ENCODE measurements at regions not wholly inside any gene's neighbourhood (a gene's known extent, or its start where the extent isn't known, plus 50 kb on each side); places are given as distances from the start of the nearest gene placed in this dataset.

DNA sequence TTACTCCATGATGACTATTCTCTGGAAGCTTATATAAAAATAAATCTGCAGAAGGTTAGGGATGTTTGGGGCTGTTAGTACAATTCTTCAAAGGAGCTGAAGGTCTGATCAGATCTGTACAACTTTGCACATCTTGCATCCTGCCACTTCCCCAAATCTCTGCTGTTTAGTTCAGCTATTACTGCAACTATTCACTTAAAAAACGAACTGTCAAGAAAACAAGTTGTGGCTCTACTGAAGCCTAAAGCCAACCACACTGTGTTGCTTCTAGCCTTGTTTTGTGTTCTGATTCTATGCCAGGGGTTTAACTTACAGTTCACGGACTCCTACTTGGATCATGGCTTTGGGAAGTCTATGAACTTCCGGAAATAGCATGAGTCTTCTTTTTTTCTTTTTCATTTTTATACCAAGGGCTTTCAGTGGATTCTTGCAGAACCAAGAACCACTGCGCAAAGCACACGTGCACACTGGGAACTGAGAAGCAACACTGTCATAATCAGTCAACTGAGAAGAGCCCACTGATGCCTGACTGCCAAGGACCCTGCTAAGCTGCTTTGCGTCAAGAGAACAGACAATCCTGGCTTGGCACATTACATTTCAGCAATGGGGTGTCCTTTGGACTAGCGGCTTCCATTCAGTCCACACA is 66.3 kb upstream of the EEA1 start (continued):
- TF ChIP-seq SIN3A (IDR thresholded peaks at IDR 0.05; ENCODE audit: low read depth): no peak
- TF ChIP-seq, protein P1, sequence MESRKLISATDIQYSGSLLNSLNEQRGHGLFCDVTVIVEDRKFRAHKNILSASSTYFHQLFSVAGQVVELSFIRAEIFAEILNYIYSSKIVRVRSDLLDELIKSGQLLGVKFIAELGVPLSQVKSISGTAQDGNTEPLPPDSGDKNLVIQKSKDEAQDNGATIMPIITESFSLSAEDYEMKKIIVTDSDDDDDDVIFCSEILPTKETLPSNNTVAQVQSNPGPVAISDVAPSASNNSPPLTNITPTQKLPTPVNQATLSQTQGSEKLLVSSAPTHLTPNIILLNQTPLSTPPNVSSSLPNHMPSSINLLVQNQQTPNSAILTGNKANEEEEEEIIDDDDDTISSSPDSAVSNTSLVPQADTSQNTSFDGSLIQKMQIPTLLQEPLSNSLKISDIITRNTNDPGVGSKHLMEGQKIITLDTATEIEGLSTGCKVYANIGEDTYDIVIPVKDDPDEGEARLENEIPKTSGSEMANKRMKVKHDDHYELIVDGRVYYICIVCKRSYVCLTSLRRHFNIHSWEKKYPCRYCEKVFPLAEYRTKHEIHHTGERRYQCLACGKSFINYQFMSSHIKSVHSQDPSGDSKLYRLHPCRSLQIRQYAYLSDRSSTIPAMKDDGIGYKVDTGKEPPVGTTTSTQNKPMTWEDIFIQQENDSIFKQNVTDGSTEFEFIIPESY (IDR thresholded peaks at IDR 0.05; ENCODE audit: extremely low read depth, insufficient replicate concordance, low read length): no peak
- no peak for TF ChIP-seq TCF7L2 (IDR thresholded peaks at IDR 0.05; ENCODE audit: borderline replicate concordance, extremely low read depth, insufficient read depth, insufficient read length)
- no peak for TF ChIP-seq POLR2AphosphoS5 (IDR thresholded peaks at IDR 0.05; ENCODE audit: low read depth, low read length)

DNA sequence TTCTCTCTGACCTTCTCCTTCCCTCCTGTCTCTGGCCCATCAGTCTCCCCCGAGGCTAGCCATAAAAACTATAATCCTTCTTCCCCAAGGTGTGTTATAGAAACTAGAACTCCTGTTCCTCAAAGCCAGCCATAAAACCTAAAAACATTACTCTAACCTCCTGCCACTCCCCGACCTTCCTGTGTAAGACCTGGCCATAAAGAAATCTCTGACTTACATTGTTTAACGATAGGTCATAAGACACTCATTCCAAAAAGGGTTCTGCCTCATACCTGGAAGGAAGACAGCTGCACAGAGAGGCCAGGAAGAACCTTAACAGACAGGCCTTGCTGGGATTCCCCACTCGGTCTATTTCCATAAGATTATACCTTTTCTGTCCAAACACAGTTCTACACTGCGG is 70.9 kb upstream of the EEA1 start:
- H2AFZ ChIP-seq (ENCODE audit: low read depth, low read length, poor library complexity, severe bottlenecking): no peak overlapping the region
- ChIA-PET RAD21 (ENCODE audit: low non-redundant PET in 1 of 2, low total read pairs in 2 of 2, uncharacterized antibody in 2 of 2, unreplicated experiment in 2 of 2) (no interaction called here), CTCF (no interaction called here), POLR2A (no interaction called here)
- intact Hi-C loops (cut with micrococcal nuclease): no loop called here
- no peak overlapping the region for H3K27ac ChIP-seq (ENCODE audit: low read depth, low read length)
- no peaks in the 10 kb centered on the region for H3K9me3 ChIP-seq (ENCODE audit: control insufficient read depth in 1 of 2, insufficient read depth in 1 of 2, low read depth in 1 of 2, low read length in 2 of 2)
- ATAC-seq (no peak), DNase-seq (ENCODE audit: low read depth, low spot score) (no peak)
- H4K20me1 ChIP-seq (ENCODE audit: insufficient read depth): no peaks in the 10 kb centered on the region
- H3K9me2 ChIP-seq (ENCODE audit: insufficient read depth): no peaks in the 10 kb centered on the region
- no peak overlapping the region for H3K9ac ChIP-seq (ENCODE audit: low read length)
- no peaks in the 10 kb centered on the region for H3K79me2 ChIP-seq (ENCODE audit: insufficient read depth, low read length)
- H3K27me3 ChIP-seq (ENCODE audit: insufficient read depth, low read length): no peaks in the 10 kb centered on the region
- no TSS peak for BruUV-seq (replicated peaks)
- H3K36me3 ChIP-seq (ENCODE audit: control insufficient read depth in 1 of 2, insufficient read depth in 2 of 2, low read length in 2 of 2): no peaks in the 10 kb centered on the region
- H3K4me1 ChIP-seq (ENCODE audit: control insufficient read depth in 1 of 2, insufficient read depth in 2 of 2, low read length in 2 of 2): no peaks in the 10 kb centered on the region
- no peak overlapping the region for H3K4me2 ChIP-seq (ENCODE audit: low read length)
- no peak overlapping the region for H3K4me3 ChIP-seq (replicated peaks in 1 of 2; ENCODE audit: low read depth in 1 of 2, low read length in 2 of 2)
- TF ChIP-seq SIN3A (IDR thresholded peaks at IDR 0.05; ENCODE audit: low read depth) (no peak), SP1 (IDR thresholded peaks at IDR 0.05; ENCODE audit: low read depth) (no peak), ZFX (IDR thresholded peaks at IDR 0.05) (no peak), YY1 (IDR thresholded peaks at IDR 0.05; ENCODE audit: extremely low read depth, insufficient replicate concordance, low read depth, low read length) (no peak), FOSL1 (IDR thresholded peaks at IDR 0.05; ENCODE audit: low read depth) (no peak), CEBPB (IDR thresholded peaks at IDR 0.05; ENCODE audit: low read depth) (no peak), EGR1 (IDR thresholded peaks at IDR 0.05; ENCODE audit: low read depth) (no peak), SRF (IDR thresholded peaks at IDR 0.05; ENCODE audit: low read depth) (no peak), POLR2A (IDR thresholded peaks at IDR 0.05; ENCODE audit: borderline replicate concordance, extremely low read depth, insufficient read depth, insufficient read length) (no peak), CBX3 (IDR thresholded peaks at IDR 0.05; ENCODE audit: low read depth) (no peak), EZH2 (IDR thresholded peaks at IDR 0.05) (no peak), POLR2AphosphoS5 (IDR thresholded peaks at IDR 0.05; ENCODE audit: low read depth, low read length) (no peak)
- TF ChIP-seq, protein P2, sequence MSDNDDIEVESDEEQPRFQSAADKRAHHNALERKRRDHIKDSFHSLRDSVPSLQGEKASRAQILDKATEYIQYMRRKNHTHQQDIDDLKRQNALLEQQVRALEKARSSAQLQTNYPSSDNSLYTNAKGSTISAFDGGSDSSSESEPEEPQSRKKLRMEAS (IDR thresholded peaks at IDR 0.05): no peak
- TF ChIP-seq, protein P3, sequence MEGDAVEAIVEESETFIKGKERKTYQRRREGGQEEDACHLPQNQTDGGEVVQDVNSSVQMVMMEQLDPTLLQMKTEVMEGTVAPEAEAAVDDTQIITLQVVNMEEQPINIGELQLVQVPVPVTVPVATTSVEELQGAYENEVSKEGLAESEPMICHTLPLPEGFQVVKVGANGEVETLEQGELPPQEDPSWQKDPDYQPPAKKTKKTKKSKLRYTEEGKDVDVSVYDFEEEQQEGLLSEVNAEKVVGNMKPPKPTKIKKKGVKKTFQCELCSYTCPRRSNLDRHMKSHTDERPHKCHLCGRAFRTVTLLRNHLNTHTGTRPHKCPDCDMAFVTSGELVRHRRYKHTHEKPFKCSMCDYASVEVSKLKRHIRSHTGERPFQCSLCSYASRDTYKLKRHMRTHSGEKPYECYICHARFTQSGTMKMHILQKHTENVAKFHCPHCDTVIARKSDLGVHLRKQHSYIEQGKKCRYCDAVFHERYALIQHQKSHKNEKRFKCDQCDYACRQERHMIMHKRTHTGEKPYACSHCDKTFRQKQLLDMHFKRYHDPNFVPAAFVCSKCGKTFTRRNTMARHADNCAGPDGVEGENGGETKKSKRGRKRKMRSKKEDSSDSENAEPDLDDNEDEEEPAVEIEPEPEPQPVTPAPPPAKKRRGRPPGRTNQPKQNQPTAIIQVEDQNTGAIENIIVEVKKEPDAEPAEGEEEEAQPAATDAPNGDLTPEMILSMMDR (IDR thresholded peaks at IDR 0.05 in 2 of 3, conservative IDR thresholded peaks at IDR 0.05 in 1 of 3; ENCODE audit: borderline replicate concordance in 1 of 3, insufficient read depth in 1 of 3, low read depth in 2 of 3, low read length in 2 of 3): no peak
- TF ChIP-seq, protein P1 (IDR thresholded peaks at IDR 0.05; ENCODE audit: extremely low read depth, insufficient replicate concordance, low read length): no peak
- TF ChIP-seq, protein P4, sequence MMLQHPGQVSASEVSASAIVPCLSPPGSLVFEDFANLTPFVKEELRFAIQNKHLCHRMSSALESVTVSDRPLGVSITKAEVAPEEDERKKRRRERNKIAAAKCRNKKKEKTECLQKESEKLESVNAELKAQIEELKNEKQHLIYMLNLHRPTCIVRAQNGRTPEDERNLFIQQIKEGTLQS (IDR thresholded peaks at IDR 0.05): no peak
